HepG2 (cell line): ENCODE measurements at regions not wholly inside any gene's neighbourhood (a gene's known extent, or its start where the extent isn't known, plus 50 kb on each side); places are given as distances from the start of the nearest gene placed in this dataset.

Source experiments
- ATRX ChIP-seq: sonication (generic); formaldehyde crosslinking; IDR thresholded peaks from 2 replicates; pipeline ENCODE4 v1.4.0; 2020; ENCODE audit warnings: missing genetic modification reagents, borderline replicate concordance
- GABPB1 ChIP-seq: IDR thresholded peaks from 2 replicates; pipeline ENCODE4 v1.6.1; 2016; ENCODE audit warnings: mild to moderate bottlenecking, missing genetic modification reagents, moderate library complexity, missing compliant biosample characterization
- MBNL3 ChIP-seq: fragments of 250-450 bp; sonication (Bioruptor Pico); conservative IDR thresholded peaks from 2 replicates; pipeline ENCODE4 v1.8.0; 2022; ENCODE audit warnings: mild to moderate bottlenecking, inconsistent platforms
- MTA3 ChIP-seq: sonication (generic); formaldehyde crosslinking; IDR thresholded peaks from 2 replicates; pipeline ENCODE4 v1.4.0; 2020; ENCODE audit warnings: missing genetic modification reagents
- NKX3-1 ChIP-seq: sonication (generic); formaldehyde crosslinking; IDR thresholded peaks from 2 replicates; pipeline ENCODE4 v1.5.0; 2020; ENCODE audit warnings: missing genetic modification reagents
- NR2F2 ChIP-seq: IDR thresholded peaks from 2 replicates; pipeline ENCODE4 v1.6.1; 2012; ENCODE audit warnings: low read depth, inconsistent platforms, borderline replicate concordance
- NR2F6 ChIP-seq, 2 experiments: IDR thresholded peaks; 2 replicates each; pipeline ENCODE4 v1.6.1; 2016; ENCODE audit warnings: antibody characterized with exemption in 1 of 2, mild to moderate bottlenecking in 1 of 2
- RBM22 ChIP-seq: fragments of 200-400 bp; formaldehyde crosslinking; optimal IDR thresholded peaks from 2 replicates; pipeline ENCODE3; 2017; ENCODE audit warnings: mild to moderate bottlenecking, low read length, moderate library complexity
- REXO4 ChIP-seq: sonication (generic); formaldehyde crosslinking; IDR thresholded peaks from 2 replicates; pipeline ENCODE4 v1.8.0; 2022; ENCODE audit warnings: missing genetic modification reagents, mild to moderate bottlenecking, borderline replicate concordance
- RXRA ChIP-seq: sonication (generic); formaldehyde crosslinking; IDR thresholded peaks from 2 replicates; pipeline ENCODE4 v1.5.1; 2020; ENCODE audit warnings: missing genetic modification reagents
- SATB2 ChIP-seq: sonication (generic); formaldehyde crosslinking; IDR thresholded peaks from 2 replicates; pipeline ENCODE4 v1.5.0; 2020; ENCODE audit warnings: missing genetic modification reagents
- SIN3A ChIP-seq: IDR thresholded peaks from 2 replicates; pipeline ENCODE4 v1.6.1; 2011; ENCODE audit warnings: low read depth, mild to moderate bottlenecking, control low read depth, low read length, borderline replicate concordance
- SOX13 ChIP-seq, 3 experiments: fragments of 450-650 bp in 1 of 3; sonication (generic) in 1 of 3; formaldehyde crosslinking in 1 of 3; IDR thresholded peaks in 2 of 3; conservative IDR thresholded peaks in 1 of 3; 2 replicates each; pipeline versions ENCODE4 v1.5.0 to v1.6.1; 2016 to 2020; ENCODE audit warnings: antibody characterized with exemption in 1 of 3, mild to moderate bottlenecking in 1 of 3, missing compliant biosample characterization in 1 of 3, missing genetic modification reagents in 1 of 3, moderate library complexity in 1 of 3
- TMF1 ChIP-seq: sonication (generic); formaldehyde crosslinking; IDR thresholded peaks from 2 replicates; pipeline ENCODE4 v1.8.1; 2022; ENCODE audit warnings: low read depth, missing genetic modification reagents
- ZNF180 ChIP-seq: sonication (generic); formaldehyde crosslinking; IDR thresholded peaks from 2 replicates; pipeline ENCODE4 v1.4.0; 2020; ENCODE audit warnings: low read depth, missing genetic modification reagents, borderline replicate concordance
- ZNF253 ChIP-seq: sonication (generic); formaldehyde crosslinking; IDR thresholded peaks from 2 replicates; pipeline ENCODE4 v1.8.0; 2022; ENCODE audit warnings: mild to moderate bottlenecking, missing genetic modification reagents, borderline replicate concordance
- ZNF292 ChIP-seq: sonication (generic); formaldehyde crosslinking; IDR thresholded peaks from 2 replicates; pipeline ENCODE4 v1.8.1; 2022; ENCODE audit warnings: mild to moderate bottlenecking, low read depth, missing genetic modification reagents, borderline replicate concordance
- ZNF296 ChIP-seq: sonication (generic); formaldehyde crosslinking; conservative IDR thresholded peaks from 2 replicates; pipeline ENCODE4 v1.5.0; 2020; ENCODE audit warnings: mild to moderate bottlenecking, missing genetic modification reagents
- ZNF503 ChIP-seq: sonication (generic); formaldehyde crosslinking; IDR thresholded peaks from 2 replicates; pipeline ENCODE4 v1.4.0; 2020; ENCODE audit warnings: missing genetic modification reagents
- ZNF660 ChIP-seq: sonication (generic); formaldehyde crosslinking; IDR thresholded peaks from 2 replicates; pipeline ENCODE4 v1.5.1; 2020; ENCODE audit warnings: mild to moderate bottlenecking, low read depth, missing genetic modification reagents, borderline replicate concordance
- ZSCAN30 ChIP-seq: sonication (generic); formaldehyde crosslinking; IDR thresholded peaks from 2 replicates; pipeline ENCODE4 v1.5.0; 2020; ENCODE audit warnings: mild to moderate bottlenecking, missing genetic modification reagents
- ZSCAN9 ChIP-seq: IDR thresholded peaks from 2 replicates; pipeline ENCODE4 v1.6.1; 2016; ENCODE audit warnings: borderline replicate concordance
- TF ChIP-seq, protein P1 (sequence below): sonication (generic); formaldehyde crosslinking; IDR thresholded peaks from 2 replicates; pipeline ENCODE4 v1.4.0; 2020; ENCODE audit warnings: missing genetic modification reagents, borderline replicate concordance
- TF ChIP-seq, protein P2 (sequence below): sonication (generic); formaldehyde crosslinking; IDR thresholded peaks from 2 replicates; pipeline ENCODE4 v1.9.0; 2022; ENCODE audit warnings: missing genetic modification reagents, mild to moderate bottlenecking, borderline replicate concordance

GRCh38 chr1:213733705-213734104 lies 254.1 kb upstream of the PROX1 start (continued):
- TF ChIP-seq, protein P1, sequence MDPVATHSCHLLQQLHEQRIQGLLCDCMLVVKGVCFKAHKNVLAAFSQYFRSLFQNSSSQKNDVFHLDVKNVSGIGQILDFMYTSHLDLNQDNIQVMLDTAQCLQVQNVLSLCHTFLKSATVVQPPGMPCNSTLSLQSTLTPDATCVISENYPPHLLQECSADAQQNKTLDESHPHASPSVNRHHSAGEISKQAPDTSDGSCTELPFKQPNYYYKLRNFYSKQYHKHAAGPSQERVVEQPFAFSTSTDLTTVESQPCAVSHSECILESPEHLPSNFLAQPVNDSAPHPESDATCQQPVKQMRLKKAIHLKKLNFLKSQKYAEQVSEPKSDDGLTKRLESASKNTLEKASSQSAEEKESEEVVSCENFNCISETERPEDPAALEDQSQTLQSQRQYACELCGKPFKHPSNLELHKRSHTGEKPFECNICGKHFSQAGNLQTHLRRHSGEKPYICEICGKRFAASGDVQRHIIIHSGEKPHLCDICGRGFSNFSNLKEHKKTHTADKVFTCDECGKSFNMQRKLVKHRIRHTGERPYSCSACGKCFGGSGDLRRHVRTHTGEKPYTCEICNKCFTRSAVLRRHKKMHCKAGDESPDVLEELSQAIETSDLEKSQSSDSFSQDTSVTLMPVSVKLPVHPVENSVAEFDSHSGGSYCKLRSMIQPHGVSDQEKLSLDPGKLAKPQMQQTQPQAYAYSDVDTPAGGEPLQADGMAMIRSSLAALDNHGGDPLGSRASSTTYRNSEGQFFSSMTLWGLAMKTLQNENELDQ (CRISPR knock-in tag): no peak
- no peak for TF ChIP-seq TMF1 (CRISPR knock-in tag)
- no peak for TF ChIP-seq MTA3 (CRISPR knock-in tag)
- no peak for TF ChIP-seq NKX3-1 (CRISPR knock-in tag)
- TF ChIP-seq NR2F2: no peak
- no peak for TF ChIP-seq ZNF660 (CRISPR knock-in tag)
- TF ChIP-seq ZSCAN9 (CRISPR knock-in tag): 0 out of 2 replicates have a peak, but pooled peaks have one; percentile 32
- TF ChIP-seq ZNF180 (CRISPR knock-in tag): no peak
- no peak for TF ChIP-seq ZSCAN30
- TF ChIP-seq RBM22: no peak
- no peak for TF ChIP-seq ZNF503
- TF ChIP-seq SIN3A: no peak
- TF ChIP-seq NR2F6 (IDR thresholded peaks at IDR 0.05): no peak
- TF ChIP-seq NR2F6 (CRISPR knock-in tag; IDR thresholded peaks at IDR 0.05): peak; percentile 31; the same call in 1 of the 2 replicates
- TF ChIP-seq RXRA (CRISPR knock-in tag): no peak
- TF ChIP-seq ATRX: no peak
- 0 out of 2 replicates have a peak, but pooled peaks have one; percentile 34 for TF ChIP-seq ZNF292 (CRISPR knock-in tag)
- TF ChIP-seq, protein P2, sequence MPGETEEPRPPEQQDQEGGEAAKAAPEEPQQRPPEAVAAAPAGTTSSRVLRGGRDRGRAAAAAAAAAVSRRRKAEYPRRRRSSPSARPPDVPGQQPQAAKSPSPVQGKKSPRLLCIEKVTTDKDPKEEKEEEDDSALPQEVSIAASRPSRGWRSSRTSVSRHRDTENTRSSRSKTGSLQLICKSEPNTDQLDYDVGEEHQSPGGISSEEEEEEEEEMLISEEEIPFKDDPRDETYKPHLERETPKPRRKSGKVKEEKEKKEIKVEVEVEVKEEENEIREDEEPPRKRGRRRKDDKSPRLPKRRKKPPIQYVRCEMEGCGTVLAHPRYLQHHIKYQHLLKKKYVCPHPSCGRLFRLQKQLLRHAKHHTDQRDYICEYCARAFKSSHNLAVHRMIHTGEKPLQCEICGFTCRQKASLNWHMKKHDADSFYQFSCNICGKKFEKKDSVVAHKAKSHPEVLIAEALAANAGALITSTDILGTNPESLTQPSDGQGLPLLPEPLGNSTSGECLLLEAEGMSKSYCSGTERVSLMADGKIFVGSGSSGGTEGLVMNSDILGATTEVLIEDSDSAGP: no peak
- TF ChIP-seq REXO4 (CRISPR knock-in tag): no peak
- peak; percentile 86 for TF ChIP-seq SATB2 (CRISPR knock-in tag)
- no peak for TF ChIP-seq SOX13 (IDR thresholded peaks at IDR 0.05)
- TF ChIP-seq SOX13 (CRISPR knock-in tag; conservative IDR thresholded peaks at IDR 0.05 in 1 of 2, IDR thresholded peaks at IDR 0.05 in 1 of 2): peak in 1 of 2 experiments; percentile 82; a peak in 2 of 4 replicates
- no peak for TF ChIP-seq GABPB1 (CRISPR knock-in tag)
- no peak for TF ChIP-seq ZNF296 (CRISPR knock-in tag)
- TF ChIP-seq MBNL3: no peak
- TF ChIP-seq ZNF253 (CRISPR knock-in tag): no peak
